Gastroesophageal sphincter (tissue), 4 donors: ENCODE measurements at regions not wholly inside any gene's neighbourhood (a gene's known extent, or its start where the extent isn't known, plus 50 kb on each side); places are given as distances from the start of the nearest gene placed in this dataset.

Source experiments
- ATAC-seq: fragments of 150-250 bp; one replicate; pipeline ENCODE4 v1.9.1; 2016; ENCODE audit warnings: mild to moderate bottlenecking, moderate library complexity
- H3K27ac ChIP-seq, 4 donors: fragments of 200-600 bp; sonication (generic) in 3 of 4; 1 replicate in 3 of 4; 2 replicates in 1 of 4; pipeline ENCODE4 v1.5.1; 2016 to 2019
- H3K27me3 ChIP-seq: fragments of 200-600 bp; sonication (generic); one replicate; pipeline ENCODE4 v1.5.1; 2019
- H3K36me3 ChIP-seq, 2 donors: fragments of 200-600 bp; sonication (generic); one replicate each; pipeline ENCODE4 v1.5.1; 2019; ENCODE audit warnings: control low read depth in 1 of 2
- H3K4me1 ChIP-seq, 3 donors: fragments of 200-600 bp; sonication (generic); 1 replicate in 2 of 3; 2 replicates in 1 of 3; pipeline ENCODE4 v1.5.1; 2016 to 2019; ENCODE audit warnings: control low read depth in 2 of 3
- H3K4me3 ChIP-seq, 2 donors: fragments of 200-600 bp; sonication (generic); one replicate each; pipeline ENCODE4 v1.5.1; 2019; ENCODE audit warnings: mild to moderate bottlenecking in 1 of 2, moderate library complexity in 1 of 2
- H3K9me3 ChIP-seq, 3 donors: fragments of 200-600 bp; sonication (generic); one replicate each; pipeline ENCODE4 v1.5.1; 2017 to 2019; ENCODE audit warnings: control low read depth in 2 of 3
- EP300 ChIP-seq: sonication (generic); formaldehyde crosslinking; IDR thresholded peaks from one replicate; pipeline ENCODE4 v1.6.1; 2017; ENCODE audit warnings: antibody characterized with exemption, mild to moderate bottlenecking
- POLR2A ChIP-seq, 2 donors: fragments of 450-650 bp; IDR thresholded peaks; one replicate each; pipeline ENCODE4 v1.6.1; 2017; ENCODE audit warnings: antibody characterized with exemption in 2 of 2, mild to moderate bottlenecking in 2 of 2, moderate library complexity in 1 of 2
- POLR2AphosphoS5 ChIP-seq: sonication (generic); formaldehyde crosslinking; IDR thresholded peaks from one replicate; pipeline ENCODE4 v1.6.1; 2017; ENCODE audit warnings: antibody characterized with exemption
- WGBS, 2 donors: methylation state at CpG; one replicate each; pipeline ENCODE4 v1.1.5; 2018; ENCODE audit warnings: low coverage in 1 of 2; 5-methylcytosine and 5-hydroxymethylcytosine counted together
- TF ChIP-seq, protein P1 (sequence below), 4 experiments: fragments of 200-600 bp in 2 of 4; fragments of 450-650 bp in 2 of 4; sonication (generic) in 1 of 4; IDR thresholded peaks; one replicate each; pipeline ENCODE4 v1.5.1; 2017 to 2019; ENCODE audit warnings: antibody characterized with exemption in 4 of 4, mild to moderate bottlenecking in 2 of 4, moderate library complexity in 2 of 4

GRCh38 chr18:77329651-77330050 is 80.0 kb downstream of the GALR1 start:
- Histone ChIP-seq H3K27me3 (no peaks in the 10 kb centered on the region), H3K4me3 (no peak overlapping the region), H3K9me3 (no peaks in the 10 kb centered on the region), H3K27ac (no peak overlapping the region), H3K4me1 (no peaks in the 10 kb centered on the region), H3K36me3 (no peaks in the 10 kb centered on the region)
- ATAC-seq, result no peak
- no peak for TF ChIP-seq POLR2A (IDR thresholded peaks at IDR 0.05)
- 39 to 42% methylated on average over 3 of the region's 3 CpGs for WGBS, 2 donors

DNA sequence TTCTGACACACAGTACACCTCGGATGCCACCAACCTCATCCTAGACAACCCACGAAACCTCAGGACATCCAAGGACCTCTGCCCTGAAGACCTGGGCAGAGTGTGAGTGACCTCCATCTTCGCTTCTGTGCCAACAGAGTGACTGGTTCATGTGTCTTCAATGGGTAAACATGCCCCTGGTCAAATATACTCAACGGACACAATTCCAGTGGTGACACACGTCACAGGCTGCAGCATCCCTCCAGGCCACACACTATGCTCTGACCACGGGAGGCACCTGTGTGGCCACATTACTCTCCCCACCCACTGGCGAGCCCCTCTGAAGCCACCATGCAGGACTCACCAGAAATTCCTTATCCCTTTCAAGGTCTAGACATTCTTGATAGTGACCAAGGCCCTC is 85.2 kb downstream of the GALR1 start:
- WGBS, 2 donors, result 48 to 80% methylated on average over 3 to 5 of the region's 7 CpGs
- H3K27ac ChIP-seq, result no peak overlapping the region
- no peaks in the 10 kb centered on the region for H3K36me3 ChIP-seq
- peaks cover 0 to 5% (median 0%) of the 10 kb centered on the region in 3 donors for H3K9me3 ChIP-seq
- TF ChIP-seq EP300, result no peak
- TF ChIP-seq, protein P1, sequence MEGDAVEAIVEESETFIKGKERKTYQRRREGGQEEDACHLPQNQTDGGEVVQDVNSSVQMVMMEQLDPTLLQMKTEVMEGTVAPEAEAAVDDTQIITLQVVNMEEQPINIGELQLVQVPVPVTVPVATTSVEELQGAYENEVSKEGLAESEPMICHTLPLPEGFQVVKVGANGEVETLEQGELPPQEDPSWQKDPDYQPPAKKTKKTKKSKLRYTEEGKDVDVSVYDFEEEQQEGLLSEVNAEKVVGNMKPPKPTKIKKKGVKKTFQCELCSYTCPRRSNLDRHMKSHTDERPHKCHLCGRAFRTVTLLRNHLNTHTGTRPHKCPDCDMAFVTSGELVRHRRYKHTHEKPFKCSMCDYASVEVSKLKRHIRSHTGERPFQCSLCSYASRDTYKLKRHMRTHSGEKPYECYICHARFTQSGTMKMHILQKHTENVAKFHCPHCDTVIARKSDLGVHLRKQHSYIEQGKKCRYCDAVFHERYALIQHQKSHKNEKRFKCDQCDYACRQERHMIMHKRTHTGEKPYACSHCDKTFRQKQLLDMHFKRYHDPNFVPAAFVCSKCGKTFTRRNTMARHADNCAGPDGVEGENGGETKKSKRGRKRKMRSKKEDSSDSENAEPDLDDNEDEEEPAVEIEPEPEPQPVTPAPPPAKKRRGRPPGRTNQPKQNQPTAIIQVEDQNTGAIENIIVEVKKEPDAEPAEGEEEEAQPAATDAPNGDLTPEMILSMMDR (IDR thresholded peaks at IDR 0.05), result no peak
- TF ChIP-seq POLR2A (IDR thresholded peaks at IDR 0.05), result no peak
- no peak for TF ChIP-seq POLR2AphosphoS5
- H3K4me1 ChIP-seq, result no peaks in the 10 kb centered on the region
- H3K27me3 ChIP-seq, result peaks cover 23% of the 10 kb centered on the region
- no peak overlapping the region for H3K4me3 ChIP-seq
- no peak for ATAC-seq

DNA sequence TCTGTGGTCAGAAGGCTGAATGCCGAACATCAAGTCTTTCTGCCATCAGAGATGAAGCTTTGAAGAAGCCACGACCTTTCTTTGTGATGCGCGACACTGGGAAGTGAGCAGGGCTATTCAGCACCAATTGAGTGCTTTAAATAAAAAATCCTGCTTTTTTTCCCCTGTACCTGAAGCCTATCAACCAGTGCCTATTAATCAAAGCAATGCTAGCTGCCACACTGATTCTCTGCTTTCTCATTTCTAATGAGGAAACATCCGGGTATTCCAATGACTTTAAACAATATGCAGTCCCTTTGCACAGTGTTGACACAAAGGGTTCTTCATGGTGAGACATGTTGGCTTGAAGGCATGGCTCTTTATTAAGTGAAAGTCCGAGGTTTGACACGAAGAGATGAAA is 88.0 kb downstream of the GALR1 start:
- TF ChIP-seq EP300 (no peak), POLR2AphosphoS5 (no peak), POLR2A (IDR thresholded peaks at IDR 0.05) (no peak)
- TF ChIP-seq, protein P1 (IDR thresholded peaks at IDR 0.05), result no peak
- WGBS, 2 donors, result 54 to 55% methylated on average over 4 of the region's 7 CpGs
- H3K9me3 ChIP-seq, result peaks cover 0 to 5% (median 0%) of the 10 kb centered on the region in 3 donors
- H3K27ac ChIP-seq, result no peak overlapping the region
- H3K4me3 ChIP-seq, result no peak overlapping the region
- H3K27me3 ChIP-seq, result peaks cover 33% of the 10 kb centered on the region
- no peaks in the 10 kb centered on the region for H3K4me1 ChIP-seq
- no peak for ATAC-seq
- H3K36me3 ChIP-seq, result no peaks in the 10 kb centered on the region

DNA sequence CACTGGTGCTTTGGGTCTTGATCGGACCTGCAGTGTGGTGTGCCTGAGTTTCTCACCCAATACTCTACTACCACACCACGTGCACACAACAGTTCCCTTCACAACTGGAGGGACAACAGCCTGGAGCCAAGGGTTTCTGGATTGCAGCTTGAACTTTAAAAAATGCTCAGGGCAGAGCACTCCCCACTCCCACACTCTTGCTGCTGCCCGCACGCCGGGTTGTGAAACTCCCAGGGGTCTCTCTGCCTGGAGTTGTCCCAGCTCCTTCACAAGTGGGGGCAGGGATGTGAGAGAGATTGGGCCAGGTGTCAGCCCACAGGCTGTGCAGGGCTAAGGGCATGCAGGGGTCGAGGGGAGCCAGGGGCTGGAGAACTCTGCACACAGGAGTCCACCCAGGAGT is 89.4 kb downstream of the GALR1 start:
- H3K36me3 ChIP-seq, result no peaks in the 10 kb centered on the region
- peaks cover 38% of the 10 kb centered on the region for H3K27me3 ChIP-seq
- H3K4me3 ChIP-seq, result no peak overlapping the region
- no peak for ATAC-seq
- TF ChIP-seq POLR2A (IDR thresholded peaks at IDR 0.05) (no peak), POLR2AphosphoS5 (no peak), EP300 (no peak)
- TF ChIP-seq, protein P1 (IDR thresholded peaks at IDR 0.05), result no peak
- no peaks in the 10 kb centered on the region for H3K4me1 ChIP-seq
- H3K27ac ChIP-seq, result no peak overlapping the region
- 41% methylated on average over 5 of the region's 6 CpGs; no CpG with 5 or more reads in 1 of the 2 donors for WGBS, 2 donors
- peaks cover 0 to 5% (median 0%) of the 10 kb centered on the region in 3 donors for H3K9me3 ChIP-seq

- no peak overlapping the region for H3K4me3 ChIP-seq
- 40% methylated on average over 1 of the region's 7 CpGs; no CpG with 5 or more reads in 1 of the 2 donors for WGBS, 2 donors
- H3K27me3 ChIP-seq, result peaks cover 38% of the 10 kb centered on the region
- H3K36me3 ChIP-seq, result no peaks in the 10 kb centered on the region
- no peak for ATAC-seq
- H3K27ac ChIP-seq, result no peak overlapping the region
- H3K4me1 ChIP-seq, result no peaks in the 10 kb centered on the region
- peaks cover 0 to 5% (median 0%) of the 10 kb centered on the region in 3 donors for H3K9me3 ChIP-seq
- TF ChIP-seq, protein P1 (IDR thresholded peaks at IDR 0.05), result no peak
- TF ChIP-seq POLR2AphosphoS5 (no peak), EP300 (no peak), POLR2A (IDR thresholded peaks at IDR 0.05) (no peak)
These were observed 90.0 kb downstream of the GALR1 start for GRCh38 chr18:77339623-77340022.
